ENCODE measurements at regions not wholly inside any gene's neighbourhood (a gene's known extent, or its start where the extent isn't known, plus 50 kb on each side); places are given as distances from the start of the nearest gene placed in this dataset.

GRCh38 chrX:137290011-137290410, 256.2 kb upstream of the GPR101 start:
- Histone ChIP-seq H3K79me2 (ENCODE audit: insufficient read depth, low read length) (no peaks in the 10 kb centered on the region), H3K36me3 (ENCODE audit: insufficient read depth, low read length) (no peaks in the 10 kb centered on the region), H3K27ac (ENCODE audit: low read depth, low read length) (no peak overlapping the region), H3K27me3 (ENCODE audit: insufficient read depth, low read length) (no peaks in the 10 kb centered on the region), H3K4me3 (ENCODE audit: insufficient read depth, low read length) (no peak overlapping the region), H3K4me2 (ENCODE audit: insufficient read depth, low read length) (no peak overlapping the region), H3K4me1 (ENCODE audit: insufficient read depth, low read length) (no peaks in the 10 kb centered on the region), H3K9me3 (ENCODE audit: low read depth, low read length) (no peaks in the 10 kb centered on the region), H2AFZ (ENCODE audit: low read length) (no peak overlapping the region), H4K20me1 (ENCODE audit: insufficient read depth, low read length) (no peaks in the 10 kb centered on the region)
- TF ChIP-seq CTCF (IDR thresholded peaks at IDR 0.05; ENCODE audit: extremely low read depth, low read depth, low read length): no peak
- DNase-seq (ENCODE audit: insufficient read length, low spot score, missing footprints): no peak

- no peak overlapping the region for H3K4me3 ChIP-seq (ENCODE audit: insufficient read depth, low read length)
- no peak for TF ChIP-seq CTCF (IDR thresholded peaks at IDR 0.05; ENCODE audit: extremely low read depth, low read depth, low read length)
Observed at GRCh38 chrX:137287191-137287590, 253.4 kb upstream of the GPR101 start.

GRCh38 chrX:137286423-137286822, 252.6 kb upstream of the GPR101 start:
- no peak overlapping the region for H2AFZ ChIP-seq (ENCODE audit: low read length)

More at GRCh38 chrX:137287191-137287590, 253.4 kb upstream of the GPR101 start:
- Histone ChIP-seq H3K27ac (ENCODE audit: low read depth, low read length) (no peak overlapping the region), H3K79me2 (ENCODE audit: insufficient read depth, low read length) (no peaks in the 10 kb centered on the region), H3K9me3 (ENCODE audit: low read depth, low read length) (no peaks in the 10 kb centered on the region), H2AFZ (ENCODE audit: low read length) (no peak overlapping the region), H3K4me2 (ENCODE audit: insufficient read depth, low read length) (no peak overlapping the region), H3K36me3 (ENCODE audit: insufficient read depth, low read length) (no peaks in the 10 kb centered on the region), H3K4me1 (ENCODE audit: insufficient read depth, low read length) (no peaks in the 10 kb centered on the region), H4K20me1 (ENCODE audit: insufficient read depth, low read length) (no peaks in the 10 kb centered on the region), H3K27me3 (ENCODE audit: insufficient read depth, low read length) (no peaks in the 10 kb centered on the region)
- DNase-seq (ENCODE audit: insufficient read length, low spot score, missing footprints): no peak

GRCh38 chrX:137278825-137279224, 245.0 kb upstream of the GPR101 start:
- no peaks in the 10 kb centered on the region for H4K20me1 ChIP-seq (ENCODE audit: insufficient read depth, low read length)
- no peak for DNase-seq (ENCODE audit: insufficient read length, low spot score, missing footprints)
- no peak overlapping the region for H3K4me2 ChIP-seq (ENCODE audit: insufficient read depth, low read length)
- H2AFZ ChIP-seq (ENCODE audit: low read length): no peak overlapping the region
- H3K27me3 ChIP-seq (ENCODE audit: insufficient read depth, low read length): no peaks in the 10 kb centered on the region
- H3K79me2 ChIP-seq (ENCODE audit: insufficient read depth, low read length): no peaks in the 10 kb centered on the region
- H3K4me1 ChIP-seq (ENCODE audit: insufficient read depth, low read length): no peaks in the 10 kb centered on the region
- no peak overlapping the region for H3K4me3 ChIP-seq (ENCODE audit: insufficient read depth, low read length)
- no peaks in the 10 kb centered on the region for H3K36me3 ChIP-seq (ENCODE audit: insufficient read depth, low read length)
- no peak for TF ChIP-seq CTCF (IDR thresholded peaks at IDR 0.05; ENCODE audit: extremely low read depth, low read depth, low read length)
- H3K27ac ChIP-seq (ENCODE audit: low read depth, low read length): no peak overlapping the region
- no peaks in the 10 kb centered on the region for H3K9me3 ChIP-seq (ENCODE audit: low read depth, low read length)

More at GRCh38 chrX:137286423-137286822, 252.6 kb upstream of the GPR101 start:
- H3K79me2 ChIP-seq (ENCODE audit: insufficient read depth, low read length): no peaks in the 10 kb centered on the region
- no peaks in the 10 kb centered on the region for H3K36me3 ChIP-seq (ENCODE audit: insufficient read depth, low read length)
- no peaks in the 10 kb centered on the region for H3K4me1 ChIP-seq (ENCODE audit: insufficient read depth, low read length)
- H3K9me3 ChIP-seq (ENCODE audit: low read depth, low read length): no peaks in the 10 kb centered on the region
- H4K20me1 ChIP-seq (ENCODE audit: insufficient read depth, low read length): no peaks in the 10 kb centered on the region
- no peaks in the 10 kb centered on the region for H3K27me3 ChIP-seq (ENCODE audit: insufficient read depth, low read length)
- no peak overlapping the region for H3K4me2 ChIP-seq (ENCODE audit: insufficient read depth, low read length)
- no peak for TF ChIP-seq CTCF (IDR thresholded peaks at IDR 0.05; ENCODE audit: extremely low read depth, low read depth, low read length)
- H3K4me3 ChIP-seq (ENCODE audit: insufficient read depth, low read length): no peak overlapping the region
- DNase-seq (ENCODE audit: insufficient read length, low spot score, missing footprints): no peak
- H3K27ac ChIP-seq (ENCODE audit: low read depth, low read length): no peak overlapping the region

Measured in osteoblast (primary cell).